Upper lobe of left lung (tissue), 6 donors: ENCODE measurements at regions not wholly inside any gene's neighbourhood (a gene's known extent, or its start where the extent isn't known, plus 50 kb on each side); places are given as distances from the start of the nearest gene placed in this dataset.

Experiments used
- ATAC-seq, 2 donors: fragments of 200-7000 bp; cut with Tn5 transposase; one replicate each; pipeline ENCODE4 v1.9.1; 2022; ENCODE audit warnings: mild to moderate bottlenecking in 2 of 2, moderate library complexity in 2 of 2; ENCODE audit not compliant: low FRiP score in 2 of 2
- DNase-seq, 2 donors: peaks; one replicate each; pipeline ENCODE4 v3.0.0-alpha.2; 2019 to 2020
- H3K27ac ChIP-seq, 4 donors: fragments of 200-600 bp; sonication (generic); one replicate each; pipeline ENCODE4 v1.5.1; 2016 to 2019
- H3K27me3 ChIP-seq, 4 donors: fragments of 200-600 bp; sonication (generic); one replicate each; pipeline ENCODE4 v1.5.1; 2017 to 2019
- H3K36me3 ChIP-seq, 4 donors: fragments of 200-600 bp; sonication (generic); one replicate each; pipeline ENCODE4 v1.5.1; 2016 to 2019
- H3K4me1 ChIP-seq, 4 donors: fragments of 200-600 bp; sonication (generic); one replicate each; pipeline ENCODE4 v1.5.1; 2018 to 2019
- H3K4me3 ChIP-seq, 4 donors: fragments of 200-600 bp; sonication (generic); one replicate each; pipeline ENCODE4 v1.5.1; 2017 to 2019; ENCODE audit warnings: mild to moderate bottlenecking in 2 of 4, moderate library complexity in 1 of 4
- H3K9me3 ChIP-seq, 4 donors: fragments of 200-600 bp; sonication (generic); one replicate each; pipeline ENCODE4 v1.5.1; 2018 to 2019
- EP300 ChIP-seq, 4 donors: sonication (generic); formaldehyde crosslinking; IDR thresholded peaks; one replicate each; pipeline ENCODE4 v1.5.1; 2017; ENCODE audit warnings: antibody characterized with exemption in 4 of 4, control low read depth in 2 of 4
- POLR2A ChIP-seq, 4 donors: fragments of 450-650 bp; IDR thresholded peaks; one replicate each; pipeline ENCODE4 v1.5.1; 2016 to 2017; ENCODE audit warnings: antibody characterized with exemption in 4 of 4, mild to moderate bottlenecking in 2 of 4
- POLR2AphosphoS5 ChIP-seq, 2 donors: sonication (generic); formaldehyde crosslinking; IDR thresholded peaks; one replicate each; pipeline ENCODE4 v1.5.1; 2017; ENCODE audit warnings: antibody characterized with exemption in 2 of 2
- WGBS, 2 donors: methylation state at CpG; one replicate each; pipeline ENCODE4 v1.1.5; 2017 to 2018; 5-methylcytosine and 5-hydroxymethylcytosine counted together
- TF ChIP-seq, protein P1 (sequence below), 6 experiments: fragments of 450-650 bp in 4 of 6; fragments of 200-600 bp in 2 of 6; sonication (generic) in 2 of 6; IDR thresholded peaks; one replicate each; pipeline ENCODE4 v1.5.1; 2016 to 2019; ENCODE audit warnings: antibody characterized with exemption in 6 of 6
- donor health status: DM: no; HTN: no; CAD: no; lungs with moderate emphysema.
- donor health status: DM: no; HTN: yes; CAD: no; lungs with severe emphysema.

DNA sequence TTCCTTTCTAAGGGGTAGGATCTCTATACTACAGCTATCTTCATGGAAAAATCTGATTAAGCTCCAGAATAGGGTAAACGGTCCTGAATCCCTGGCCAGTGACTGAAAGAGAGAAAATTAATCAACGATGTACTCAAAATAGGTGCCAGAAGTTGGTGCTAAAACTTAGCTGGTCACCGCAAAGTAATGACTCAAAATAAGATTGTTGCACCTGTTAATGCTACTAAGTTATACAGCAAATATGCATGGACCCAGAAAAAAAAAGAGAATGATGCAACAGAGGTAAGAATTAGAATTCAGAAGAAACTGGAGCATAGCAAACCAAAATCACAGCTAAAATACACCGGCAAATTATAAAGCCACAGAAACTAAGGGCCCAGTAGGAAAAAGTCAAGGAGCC is 239.7 kb upstream of the FAM241A start:
- WGBS, 2 donors: 78 to 79% methylated on average over 4 of the region's 4 CpGs
- TF ChIP-seq POLR2AphosphoS5 (IDR thresholded peaks at IDR 0.05) (no peak), EP300 (IDR thresholded peaks at IDR 0.05) (no peak), POLR2A (IDR thresholded peaks at IDR 0.05) (no peak)
- TF ChIP-seq, protein P1, sequence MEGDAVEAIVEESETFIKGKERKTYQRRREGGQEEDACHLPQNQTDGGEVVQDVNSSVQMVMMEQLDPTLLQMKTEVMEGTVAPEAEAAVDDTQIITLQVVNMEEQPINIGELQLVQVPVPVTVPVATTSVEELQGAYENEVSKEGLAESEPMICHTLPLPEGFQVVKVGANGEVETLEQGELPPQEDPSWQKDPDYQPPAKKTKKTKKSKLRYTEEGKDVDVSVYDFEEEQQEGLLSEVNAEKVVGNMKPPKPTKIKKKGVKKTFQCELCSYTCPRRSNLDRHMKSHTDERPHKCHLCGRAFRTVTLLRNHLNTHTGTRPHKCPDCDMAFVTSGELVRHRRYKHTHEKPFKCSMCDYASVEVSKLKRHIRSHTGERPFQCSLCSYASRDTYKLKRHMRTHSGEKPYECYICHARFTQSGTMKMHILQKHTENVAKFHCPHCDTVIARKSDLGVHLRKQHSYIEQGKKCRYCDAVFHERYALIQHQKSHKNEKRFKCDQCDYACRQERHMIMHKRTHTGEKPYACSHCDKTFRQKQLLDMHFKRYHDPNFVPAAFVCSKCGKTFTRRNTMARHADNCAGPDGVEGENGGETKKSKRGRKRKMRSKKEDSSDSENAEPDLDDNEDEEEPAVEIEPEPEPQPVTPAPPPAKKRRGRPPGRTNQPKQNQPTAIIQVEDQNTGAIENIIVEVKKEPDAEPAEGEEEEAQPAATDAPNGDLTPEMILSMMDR (IDR thresholded peaks at IDR 0.05): no peak
- Histone ChIP-seq H3K27me3 (no peaks in the 10 kb centered on the region), H3K36me3 (no peaks in the 10 kb centered on the region), H3K4me3 (no peak overlapping the region), H3K27ac (no peak overlapping the region), H3K4me1 (no peaks in the 10 kb centered on the region), H3K9me3 (no peaks in the 10 kb centered on the region)
- no peak for ATAC-seq
- DNase-seq: no peak

DNA sequence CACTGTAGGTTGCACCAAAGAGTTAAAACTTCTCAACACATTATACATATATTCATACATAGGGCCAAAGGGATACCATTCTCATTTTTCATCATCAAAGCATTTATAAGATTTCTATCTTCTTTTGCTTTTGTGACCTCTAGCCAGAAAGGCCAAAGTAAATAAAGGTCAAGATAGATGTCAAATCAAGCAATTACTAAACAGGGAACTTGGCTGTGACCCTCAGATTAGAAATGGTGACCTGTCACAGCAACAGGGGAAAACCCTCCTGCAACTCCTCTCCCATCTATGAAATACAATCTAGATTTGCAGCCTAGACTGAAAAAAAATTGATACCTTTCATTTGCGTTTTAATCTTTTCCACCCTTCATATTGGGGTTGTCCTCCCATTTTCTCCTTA is 225.6 kb upstream of the FAM241A start:
- DNase-seq: no peak
- WGBS, 2 donors: 80 to 91% methylated on average over 1 of the region's 1 CpG
- no peak for ATAC-seq
- TF ChIP-seq, protein P1 (IDR thresholded peaks at IDR 0.05): no peak
- TF ChIP-seq EP300 (IDR thresholded peaks at IDR 0.05) (no peak), POLR2A (IDR thresholded peaks at IDR 0.05) (no peak), POLR2AphosphoS5 (IDR thresholded peaks at IDR 0.05) (no peak)
- Histone ChIP-seq H3K9me3 (no peaks in the 10 kb centered on the region), H3K36me3 (no peaks in the 10 kb centered on the region), H3K4me1 (no peaks in the 10 kb centered on the region), H3K27ac (no peak overlapping the region), H3K27me3 (no peaks in the 10 kb centered on the region), H3K4me3 (no peak overlapping the region)

DNA sequence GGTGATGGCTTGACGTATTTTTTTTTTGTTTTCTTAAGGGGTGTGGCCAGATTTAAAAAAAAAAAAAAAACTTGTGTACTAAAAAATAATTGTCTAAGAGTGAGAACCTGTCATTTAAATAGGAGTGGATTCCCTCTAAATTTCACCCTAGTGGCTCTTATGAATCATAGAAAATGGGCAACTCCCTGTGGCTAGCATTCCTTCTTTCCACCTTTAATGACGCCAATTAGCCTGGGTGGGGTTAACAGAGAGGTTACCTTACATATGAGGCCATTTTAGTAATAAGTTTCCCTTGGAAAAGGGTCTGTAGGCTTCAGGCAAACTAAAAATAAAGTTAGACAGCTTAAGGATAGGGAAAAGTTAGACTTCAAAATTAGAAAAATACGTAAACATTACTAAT is 223.5 kb upstream of the FAM241A start:
- H3K27ac ChIP-seq: no peak overlapping the region
- WGBS, 2 donors: 82 to 85% methylated on average over 3 of the region's 3 CpGs

GRCh38 chr4:111923786-111924185 is 221.5 kb upstream of the FAM241A start:
- Histone ChIP-seq H3K4me1 (no peaks in the 10 kb centered on the region), H3K27me3 (no peaks in the 10 kb centered on the region), H3K4me3 (no peak overlapping the region), H3K27ac (no peak overlapping the region), H3K9me3 (no peaks in the 10 kb centered on the region), H3K36me3 (no peaks in the 10 kb centered on the region)
- 88 to 92% methylated on average over 6 of the region's 6 CpGs for WGBS, 2 donors
- no peak for ATAC-seq
- DNase-seq: no peak
- TF ChIP-seq, protein P1 (IDR thresholded peaks at IDR 0.05): no peak
- TF ChIP-seq POLR2A (IDR thresholded peaks at IDR 0.05): no peak
- TF ChIP-seq EP300 (IDR thresholded peaks at IDR 0.05): no peak

More for the DNA sequence above, 223.5 kb upstream of the FAM241A start:
- Histone ChIP-seq H3K27me3 (no peaks in the 10 kb centered on the region), H3K36me3 (no peaks in the 10 kb centered on the region), H3K4me1 (no peaks in the 10 kb centered on the region), H3K9me3 (no peaks in the 10 kb centered on the region), H3K4me3 (no peak overlapping the region)
- DNase-seq: no peak
- TF ChIP-seq POLR2A (IDR thresholded peaks at IDR 0.05): no peak
- no peak for ATAC-seq

GRCh38 chr4:111924696-111925095 is 220.6 kb upstream of the FAM241A start:
- Histone ChIP-seq H3K36me3 (no peaks in the 10 kb centered on the region), H3K4me3 (no peak overlapping the region), H3K27ac (no peak overlapping the region), H3K27me3 (no peaks in the 10 kb centered on the region), H3K4me1 (no peaks in the 10 kb centered on the region), H3K9me3 (no peaks in the 10 kb centered on the region)
- ATAC-seq (no peak), DNase-seq (no peak)
- TF ChIP-seq EP300 (IDR thresholded peaks at IDR 0.05): no peak
- no peak for TF ChIP-seq POLR2A (IDR thresholded peaks at IDR 0.05)
- TF ChIP-seq, protein P1 (IDR thresholded peaks at IDR 0.05): no peak
- no peak for TF ChIP-seq POLR2AphosphoS5 (IDR thresholded peaks at IDR 0.05)
- 90 to 95% methylated on average over 1 of the region's 1 CpG for WGBS, 2 donors
